CD4-positive, alpha-beta T cell (primary cell): ENCODE measurements at regions not wholly inside any gene's neighbourhood (a gene's known extent, or its start where the extent isn't known, plus 50 kb on each side); places are given as distances from the start of the nearest gene placed in this dataset.

Experiments
- ATAC-seq: fragments of 200-7000 bp; cut with Tn5 transposase; one replicate; pipeline ENCODE4 v1.10.0; 2022; ENCODE audit warnings: mild to moderate bottlenecking; ENCODE audit not compliant: poor library complexity
- CTCF ChIA-PET: fragments of 350-600 bp; sonication (Branson Sonifier 250); formaldehyde crosslinking; loops from one replicate; lab custom pipeline; 2021; ENCODE audit warnings: antibody characterized with exemption, inconsistent platforms; lab: Charles Lee
- POLR2A ChIA-PET: fragments of 350-600 bp; sonication (Branson Sonifier 250); formaldehyde crosslinking; loops from one replicate; lab custom pipeline; 2021; ENCODE audit warnings: antibody characterized with exemption, inconsistent platforms; lab: Charles Lee
- DNase-seq, 14 experiments: peaks; one replicate each; pipeline ENCODE4 v3.0.0-alpha.2; 2013 to 2020; ENCODE audit warnings: mixed read lengths in 2 of 14
- H3K27ac ChIP-seq, 2 donors: one replicate each; pipeline versions ENCODE4 v1.5.1 to v1.7.0; 2013; ENCODE audit warnings: low read length in 2 of 2, low read depth in 1 of 2, mild to moderate bottlenecking in 1 of 2
- H3K27me3 ChIP-seq, 2 experiments: 1 replicate in 1 of 2; 2 replicates in 1 of 2; pipeline versions ENCODE4 v1.6.1 to v1.7.0; 2013; ENCODE audit warnings: low read length in 2 of 2, control low read depth in 1 of 2, mild to moderate bottlenecking in 1 of 2, moderate library complexity in 1 of 2; ENCODE audit not compliant: insufficient read depth in 2 of 2, control insufficient read depth in 1 of 2
- H3K36me3 ChIP-seq: one replicate; pipeline ENCODE4 v1.6.1; 2013; ENCODE audit warnings: low read length, control low read depth; ENCODE audit not compliant: insufficient read depth
- H3K4me1 ChIP-seq: one replicate; pipeline ENCODE4 v1.6.1; 2013; ENCODE audit warnings: low read length, control low read depth; ENCODE audit not compliant: insufficient read depth
- H3K4me3 ChIP-seq: one replicate; pipeline ENCODE4 v1.5.1; 2013; ENCODE audit warnings: mild to moderate bottlenecking, low read length, moderate library complexity
- H3K9me3 ChIP-seq, 2 experiments: 1 replicate in 1 of 2; 2 replicates in 1 of 2; pipeline versions ENCODE4 v1.6.1 to v1.7.0; 2013; ENCODE audit warnings: low read length in 2 of 2, mild to moderate bottlenecking in 2 of 2, control low read depth in 1 of 2, moderate library complexity in 1 of 2; ENCODE audit not compliant: control insufficient read depth in 1 of 2, insufficient read depth in 1 of 2
- H3K27ac Mint-ChIP-seq: one replicate; pipeline ENCODE4 v1.8.0; 2020; ENCODE audit warnings: mixed read lengths
- H3K27me3 Mint-ChIP-seq: one replicate; pipeline ENCODE4 v1.8.0; 2021; ENCODE audit warnings: mixed read lengths
- H3K36me3 Mint-ChIP-seq: one replicate; pipeline ENCODE4 v1.8.0; 2021; ENCODE audit warnings: low read depth, mixed read lengths
- H3K4me1 Mint-ChIP-seq: one replicate; pipeline ENCODE4 v1.8.0; 2021; ENCODE audit warnings: low read depth, mixed read lengths
- H3K4me3 Mint-ChIP-seq: one replicate; pipeline ENCODE4 v1.8.0; 2020; ENCODE audit warnings: mild to moderate bottlenecking, mixed read lengths
- H3K9me3 Mint-ChIP-seq: one replicate; pipeline ENCODE4 v1.8.0; 2020; ENCODE audit warnings: mixed read lengths
- intact Hi-C, 2 experiments: fragments of 100-400 bp; cut with DNase I in 1 of 2; cut with micrococcal nuclease in 1 of 2; formaldehyde crosslinking; loops; one replicate each; pipeline versions ENCODE4 v1.15.1 to v1.9.0; 2023 to 2025; cut with DNase I, micrococcal nuclease
- TF ChIP-seq, protein P1 (sequence below): fragments of 200-600 bp; IDR thresholded peaks from one replicate; pipeline ENCODE4 v1.8.0; 2022; ENCODE audit warnings: antibody characterized with exemption, mild to moderate bottlenecking

GRCh38 chr2:12363569-12363968 lies 353.2 kb upstream of the TRIB2 start:
- Mint-ChIP-seq H3K36me3 (no peaks in the 10 kb centered on the region), H3K4me3 (no peak overlapping the region), H3K4me1 (no peaks in the 10 kb centered on the region), H3K9me3 (peaks cover 6% of the 10 kb centered on the region), H3K27ac (no peak overlapping the region), H3K27me3 (no peaks in the 10 kb centered on the region)
- Histone ChIP-seq H3K27ac (no peak overlapping the region), H3K9me3 (no peaks in the 10 kb centered on the region), H3K4me1 (no peaks in the 10 kb centered on the region), H3K4me3 (no peak overlapping the region), H3K36me3 (no peaks in the 10 kb centered on the region), H3K27me3 (no peaks in the 10 kb centered on the region)
- ChIA-PET POLR2A (no interaction called here), CTCF (no interaction called here)
- no peak for ATAC-seq
- DNase-seq, result no peak
- TF ChIP-seq, protein P1, sequence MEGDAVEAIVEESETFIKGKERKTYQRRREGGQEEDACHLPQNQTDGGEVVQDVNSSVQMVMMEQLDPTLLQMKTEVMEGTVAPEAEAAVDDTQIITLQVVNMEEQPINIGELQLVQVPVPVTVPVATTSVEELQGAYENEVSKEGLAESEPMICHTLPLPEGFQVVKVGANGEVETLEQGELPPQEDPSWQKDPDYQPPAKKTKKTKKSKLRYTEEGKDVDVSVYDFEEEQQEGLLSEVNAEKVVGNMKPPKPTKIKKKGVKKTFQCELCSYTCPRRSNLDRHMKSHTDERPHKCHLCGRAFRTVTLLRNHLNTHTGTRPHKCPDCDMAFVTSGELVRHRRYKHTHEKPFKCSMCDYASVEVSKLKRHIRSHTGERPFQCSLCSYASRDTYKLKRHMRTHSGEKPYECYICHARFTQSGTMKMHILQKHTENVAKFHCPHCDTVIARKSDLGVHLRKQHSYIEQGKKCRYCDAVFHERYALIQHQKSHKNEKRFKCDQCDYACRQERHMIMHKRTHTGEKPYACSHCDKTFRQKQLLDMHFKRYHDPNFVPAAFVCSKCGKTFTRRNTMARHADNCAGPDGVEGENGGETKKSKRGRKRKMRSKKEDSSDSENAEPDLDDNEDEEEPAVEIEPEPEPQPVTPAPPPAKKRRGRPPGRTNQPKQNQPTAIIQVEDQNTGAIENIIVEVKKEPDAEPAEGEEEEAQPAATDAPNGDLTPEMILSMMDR, result no peak
- intact Hi-C loops, result no loop called here

- H3K4me1 Mint-ChIP-seq, result peaks cover 3% of the 10 kb centered on the region
- H3K27me3 Mint-ChIP-seq, result no peaks in the 10 kb centered on the region
- H3K4me1 ChIP-seq, result no peaks in the 10 kb centered on the region
- CTCF ChIA-PET, result no interaction called here
- intact Hi-C loops, result no loop called here
- TF ChIP-seq, protein P1, result no peak
- peaks cover 6% of the 10 kb centered on the region for H3K9me3 Mint-ChIP-seq
- H3K27ac ChIP-seq, result no peak overlapping the region
- no peaks in the 10 kb centered on the region for H3K9me3 ChIP-seq
- H3K27ac Mint-ChIP-seq, result no peak overlapping the region
- no peak overlapping the region for H3K4me3 Mint-ChIP-seq
- no peak for ATAC-seq
- POLR2A ChIA-PET, result no interaction called here
- no peaks in the 10 kb centered on the region for H3K36me3 ChIP-seq
- H3K36me3 Mint-ChIP-seq, result no peaks in the 10 kb centered on the region
- DNase-seq, result no peak
- no peak overlapping the region for H3K4me3 ChIP-seq
- no peaks in the 10 kb centered on the region for H3K27me3 ChIP-seq
Measured at GRCh38 chr2:12369566-12369965, 347.2 kb upstream of the TRIB2 start.

DNA sequence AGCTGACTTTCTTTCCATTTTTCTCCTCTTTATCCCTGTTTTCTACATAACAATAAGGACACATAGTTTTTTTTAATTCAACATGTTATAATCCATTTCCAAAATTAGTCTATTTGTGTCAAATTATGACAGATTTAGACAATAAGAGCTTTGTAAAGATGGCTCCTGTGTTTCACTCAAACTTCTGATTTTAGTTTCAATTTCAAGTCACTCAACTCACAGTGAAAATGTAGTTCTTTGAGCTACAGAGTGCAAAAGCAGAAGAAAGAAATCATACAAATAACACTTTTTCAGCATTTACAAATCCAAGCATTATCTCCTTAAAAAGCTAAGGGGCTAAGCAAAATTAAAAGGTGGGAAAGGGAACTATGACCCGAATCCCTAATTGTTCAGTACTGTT lies 340.7 kb upstream of the TRIB2 start:
- POLR2A ChIA-PET, result interaction anchor here (1.1 kb wide), 2 partner anchors 32 to 341 kb away, joined by 3 read pairs; partner anchors contain the start of gene TRIB2
- H3K4me1 ChIP-seq, result no peaks in the 10 kb centered on the region
- Mint-ChIP-seq H3K9me3 (no peaks in the 10 kb centered on the region), H3K27me3 (no peaks in the 10 kb centered on the region), H3K27ac (no peak overlapping the region), H3K4me1 (peaks cover 13% of the 10 kb centered on the region), H3K4me3 (no peak overlapping the region), H3K36me3 (no peaks in the 10 kb centered on the region)
- no peak for ATAC-seq
- intact Hi-C loops, result no loop called here
- no peak overlapping the region for H3K4me3 ChIP-seq
- no peak overlapping the region for H3K27ac ChIP-seq
- CTCF ChIA-PET, result no interaction called here
- TF ChIP-seq, protein P1, result no peak
- DNase-seq, result no peak
- no peaks in the 10 kb centered on the region for H3K36me3 ChIP-seq
- no peaks in the 10 kb centered on the region for H3K9me3 ChIP-seq
- H3K27me3 ChIP-seq, result no peaks in the 10 kb centered on the region
